ENCODE measurements at regions not wholly inside any gene's neighbourhood (a gene's known extent, or its start where the extent isn't known, plus 50 kb on each side); places are given as distances from the start of the nearest gene placed in this dataset.

DNA sequence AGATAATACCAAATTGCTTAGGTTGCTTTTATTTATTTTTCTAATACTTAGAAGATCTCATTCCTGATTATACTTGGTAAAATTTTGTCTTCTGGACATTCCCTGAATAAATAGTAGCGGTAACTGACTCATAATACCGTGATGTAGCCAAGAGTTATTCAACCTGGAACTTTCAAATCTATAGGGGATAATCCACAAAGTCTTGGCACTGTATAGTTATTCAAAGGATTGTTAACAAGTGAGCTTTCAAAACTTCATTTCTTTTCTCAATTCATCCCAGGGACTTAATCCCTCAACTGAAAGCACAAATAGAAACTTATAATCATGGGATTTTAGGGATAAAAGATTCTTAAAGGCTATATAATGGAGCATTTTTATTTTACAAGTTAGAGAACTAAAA lies 1383.3 kb downstream of the FAM133A start:
- H3K4me1 Mint-ChIP-seq (ENCODE audit: unreplicated experiment), result no peaks in the 10 kb centered on the region
- no peak for DNase-seq (ENCODE audit: low spot score)
- no peaks in the 10 kb centered on the region for H3K9me3 Mint-ChIP-seq (ENCODE audit: unreplicated experiment)

DNA sequence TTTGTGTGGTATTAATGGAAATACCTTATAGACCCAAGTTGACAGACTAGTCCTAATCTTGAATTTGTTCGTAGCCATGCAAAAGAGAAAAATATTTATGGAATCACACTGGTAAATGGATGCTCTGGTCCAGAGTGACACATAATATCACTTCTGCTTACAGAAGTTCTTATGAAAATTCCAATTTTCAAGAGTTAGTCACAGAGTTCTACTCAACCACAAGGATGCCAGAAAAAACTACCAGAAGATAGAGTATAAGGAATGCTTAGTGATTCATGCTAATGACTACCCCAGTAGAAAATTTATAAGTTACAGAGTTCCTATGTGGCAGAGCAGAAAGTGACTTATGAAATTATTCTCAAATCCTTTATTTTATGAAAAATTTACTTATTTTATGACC lies 1384.8 kb downstream of the FAM133A start:
- Mint-ChIP-seq H3K27me3 (ENCODE audit: unreplicated experiment) (no peaks in the 10 kb centered on the region), H3K4me3 (ENCODE audit: unreplicated experiment) (no peak overlapping the region), H3K9me3 (ENCODE audit: unreplicated experiment) (no peaks in the 10 kb centered on the region), H3K4me1 (ENCODE audit: unreplicated experiment) (no peaks in the 10 kb centered on the region), H3K27ac (ENCODE audit: unreplicated experiment) (no peak overlapping the region), H3K36me3 (ENCODE audit: low read depth, unreplicated experiment) (no peaks in the 10 kb centered on the region)
- no peak for TF ChIP-seq CTCF (IDR thresholded peaks at IDR 0.05; ENCODE audit: unreplicated experiment)
- DNase-seq (ENCODE audit: low spot score), result no peak

More for the DNA sequence above, 1383.3 kb downstream of the FAM133A start:
- Mint-ChIP-seq H3K36me3 (ENCODE audit: low read depth, unreplicated experiment) (no peaks in the 10 kb centered on the region), H3K27me3 (ENCODE audit: unreplicated experiment) (no peaks in the 10 kb centered on the region), H3K4me3 (ENCODE audit: unreplicated experiment) (no peak overlapping the region), H3K27ac (ENCODE audit: unreplicated experiment) (no peak overlapping the region)
- TF ChIP-seq CTCF (IDR thresholded peaks at IDR 0.05; ENCODE audit: unreplicated experiment), result no peak

- no peaks in the 10 kb centered on the region for H3K27me3 Mint-ChIP-seq (ENCODE audit: unreplicated experiment)
- no peaks in the 10 kb centered on the region for H3K4me1 Mint-ChIP-seq (ENCODE audit: unreplicated experiment)
- no peaks in the 10 kb centered on the region for H3K36me3 Mint-ChIP-seq (ENCODE audit: low read depth, unreplicated experiment)
- no peak for TF ChIP-seq CTCF (IDR thresholded peaks at IDR 0.05; ENCODE audit: unreplicated experiment)
- no peaks in the 10 kb centered on the region for H3K9me3 Mint-ChIP-seq (ENCODE audit: unreplicated experiment)
- H3K27ac Mint-ChIP-seq (ENCODE audit: unreplicated experiment), result no peak overlapping the region
- no peak overlapping the region for H3K4me3 Mint-ChIP-seq (ENCODE audit: unreplicated experiment)
- DNase-seq (ENCODE audit: low spot score), result no peak
These were observed 1385.9 kb downstream of the FAM133A start for GRCh38 chrX:95059909-95060308.

DNA sequence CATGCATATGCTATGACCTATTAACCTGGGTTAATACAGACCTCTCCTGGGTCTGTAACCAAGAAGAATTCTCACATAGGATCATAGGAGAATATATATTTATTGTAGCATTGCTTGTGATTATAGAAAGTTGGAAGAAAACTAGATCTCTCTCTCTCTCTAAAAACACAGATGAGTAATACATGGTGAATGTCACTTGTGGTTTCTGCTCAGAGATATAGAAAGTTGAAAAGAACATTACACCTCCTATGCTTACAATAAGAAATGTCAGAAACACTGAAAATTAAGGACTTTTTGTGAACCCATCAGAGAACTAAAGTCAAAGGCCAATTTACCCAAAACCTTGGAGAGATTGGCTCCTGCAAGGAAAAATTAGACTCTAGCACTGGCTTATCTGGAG lies 1389.5 kb downstream of the FAM133A start:
- H3K27me3 Mint-ChIP-seq (ENCODE audit: unreplicated experiment), result no peaks in the 10 kb centered on the region
- no peak for TF ChIP-seq CTCF (IDR thresholded peaks at IDR 0.05; ENCODE audit: unreplicated experiment)
- no peak overlapping the region for H3K4me3 Mint-ChIP-seq (ENCODE audit: unreplicated experiment)
- H3K27ac Mint-ChIP-seq (ENCODE audit: unreplicated experiment), result no peak overlapping the region
- no peaks in the 10 kb centered on the region for H3K4me1 Mint-ChIP-seq (ENCODE audit: unreplicated experiment)
- no peaks in the 10 kb centered on the region for H3K9me3 Mint-ChIP-seq (ENCODE audit: unreplicated experiment)
- H3K36me3 Mint-ChIP-seq (ENCODE audit: low read depth, unreplicated experiment), result no peaks in the 10 kb centered on the region
- no peak for DNase-seq (ENCODE audit: low spot score)

DNA sequence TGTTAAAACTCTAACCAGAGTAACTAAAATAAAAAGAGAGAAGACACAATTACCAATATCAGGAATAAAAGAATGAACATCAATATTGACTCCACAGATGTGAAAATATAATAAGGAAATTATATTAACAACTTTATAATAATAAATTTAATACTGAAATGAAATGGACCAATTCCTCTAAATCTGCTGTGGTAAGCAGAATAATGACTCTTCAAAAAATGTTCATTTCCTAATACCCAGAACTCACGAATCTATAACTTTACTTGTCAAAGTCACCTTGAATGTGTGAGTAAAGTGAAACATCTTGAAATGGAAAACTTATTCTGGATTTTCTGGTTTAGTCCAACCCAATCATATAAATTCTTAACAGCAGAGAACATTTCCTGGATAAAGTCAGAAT lies 1391.1 kb downstream of the FAM133A start:
- Mint-ChIP-seq H3K9me3 (ENCODE audit: unreplicated experiment) (no peaks in the 10 kb centered on the region), H3K27ac (ENCODE audit: unreplicated experiment) (no peak overlapping the region), H3K4me1 (ENCODE audit: unreplicated experiment) (no peaks in the 10 kb centered on the region), H3K36me3 (ENCODE audit: low read depth, unreplicated experiment) (no peaks in the 10 kb centered on the region), H3K4me3 (ENCODE audit: unreplicated experiment) (no peak overlapping the region), H3K27me3 (ENCODE audit: unreplicated experiment) (peaks cover 1% of the 10 kb centered on the region)
- DNase-seq (ENCODE audit: low spot score), result no peak
- no peak for TF ChIP-seq CTCF (IDR thresholded peaks at IDR 0.05; ENCODE audit: unreplicated experiment)
